IMR-90 (cell line): ENCODE measurements at regions not wholly inside any gene's neighbourhood (a gene's known extent, or its start where the extent isn't known, plus 50 kb on each side); places are given as distances from the start of the nearest gene placed in this dataset.

Source experiments
- BHLHE40 ChIP-seq: fragments of 150-350 bp; IDR thresholded peaks from 2 replicates; pipeline ENCODE4 v1.6.1; 2016; ENCODE audit warnings: mild to moderate bottlenecking, low read depth, low read length
- CEBPB ChIP-seq: IDR thresholded peaks from 2 replicates; pipeline ENCODE4 v1.6.1; 2012; ENCODE audit warnings: low read depth, low read length, improper control_type of control experiment
- CTCF ChIP-seq: conservative IDR thresholded peaks from 2 replicates; pipeline ENCODE4 v1.5.1; 2012; ENCODE audit warnings: mild to moderate bottlenecking, low read depth, low read length, improper control_type of control experiment
- MAFK ChIP-seq: IDR thresholded peaks from 2 replicates; pipeline ENCODE4 v1.6.1; 2012; ENCODE audit warnings: low read depth, low read length, improper control_type of control experiment
- MXI1 ChIP-seq: IDR thresholded peaks from 2 replicates; pipeline ENCODE4 v1.6.1; 2012; ENCODE audit warnings: low read depth, mild to moderate bottlenecking, low read length, moderate library complexity, borderline replicate concordance
- NFE2L2 ChIP-seq: fragments of 150-350 bp; IDR thresholded peaks from 2 replicates; pipeline ENCODE4 v1.6.1; 2016; ENCODE audit warnings: low read depth, mild to moderate bottlenecking, low read length
- POLR2A ChIP-seq: IDR thresholded peaks from 2 replicates; pipeline ENCODE4 v1.6.1; 2012; ENCODE audit warnings: mild to moderate bottlenecking, low read depth, low read length
- RAD21 ChIP-seq: IDR thresholded peaks from 2 replicates; pipeline ENCODE4 v1.6.1; 2012; ENCODE audit warnings: low read length, improper control_type of control experiment
- RCOR1 ChIP-seq: IDR thresholded peaks from 2 replicates; pipeline ENCODE4 v1.6.1; 2012; ENCODE audit warnings: mild to moderate bottlenecking, low read length, improper control_type of control experiment; ENCODE audit not compliant: insufficient replicate concordance
- RFX5 ChIP-seq: IDR thresholded peaks from 2 replicates; pipeline ENCODE4 v1.8.0; 2012; ENCODE audit warnings: low read depth, mild to moderate bottlenecking, low read length, moderate library complexity
- SMC3 ChIP-seq: fragments of 150-350 bp; IDR thresholded peaks from 2 replicates; pipeline ENCODE4 v1.6.1; 2016; ENCODE audit warnings: low read depth, mild to moderate bottlenecking, antibody characterized with exemption, low read length, moderate library complexity
- TF ChIP-seq, protein P1 (sequence below): fragments of 150-350 bp; IDR thresholded peaks from 2 replicates; pipeline ENCODE4 v1.6.1; 2017; ENCODE audit warnings: mild to moderate bottlenecking, antibody characterized with exemption, low read length, low read depth
- TF ChIP-seq, protein P2 (sequence below): fragments of 150-350 bp; IDR thresholded peaks from 2 replicates; pipeline ENCODE4 v1.6.1; 2016; ENCODE audit warnings: low read depth, mild to moderate bottlenecking, low read length, moderate library complexity, borderline replicate concordance

DNA sequence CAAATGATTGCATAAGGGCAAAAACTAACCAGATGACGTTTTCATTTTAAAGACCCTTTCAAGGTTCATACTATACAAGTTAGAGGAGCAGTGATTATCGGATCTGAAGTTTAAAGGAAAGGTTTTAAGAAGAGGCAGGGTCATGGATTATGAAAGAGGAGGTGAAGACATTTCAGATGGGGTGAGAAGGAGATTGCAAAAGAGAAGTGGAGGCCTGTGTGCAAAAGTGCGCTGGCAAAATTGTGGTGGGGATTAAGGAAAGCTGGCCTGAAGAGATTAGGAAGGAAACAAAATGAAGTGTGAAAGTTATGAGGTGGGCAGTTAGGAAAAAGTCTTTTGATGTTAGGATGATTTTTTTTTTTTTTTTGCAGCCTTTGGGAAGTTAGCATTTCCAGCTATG is 935.7 kb upstream of the FAM98A start:
- TF ChIP-seq POLR2A (no peak), CTCF (no peak), RAD21 (no peak), RFX5 (no peak), RCOR1 (no peak), NFE2L2 (no peak), MXI1 (no peak), SMC3 (no peak), MAFK (no peak), BHLHE40 (no peak), CEBPB (no peak)
- TF ChIP-seq, protein P1, sequence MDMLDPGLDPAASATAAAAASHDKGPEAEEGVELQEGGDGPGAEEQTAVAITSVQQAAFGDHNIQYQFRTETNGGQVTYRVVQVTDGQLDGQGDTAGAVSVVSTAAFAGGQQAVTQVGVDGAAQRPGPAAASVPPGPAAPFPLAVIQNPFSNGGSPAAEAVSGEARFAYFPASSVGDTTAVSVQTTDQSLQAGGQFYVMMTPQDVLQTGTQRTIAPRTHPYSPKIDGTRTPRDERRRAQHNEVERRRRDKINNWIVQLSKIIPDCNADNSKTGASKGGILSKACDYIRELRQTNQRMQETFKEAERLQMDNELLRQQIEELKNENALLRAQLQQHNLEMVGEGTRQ: no peak
- TF ChIP-seq, protein P2, sequence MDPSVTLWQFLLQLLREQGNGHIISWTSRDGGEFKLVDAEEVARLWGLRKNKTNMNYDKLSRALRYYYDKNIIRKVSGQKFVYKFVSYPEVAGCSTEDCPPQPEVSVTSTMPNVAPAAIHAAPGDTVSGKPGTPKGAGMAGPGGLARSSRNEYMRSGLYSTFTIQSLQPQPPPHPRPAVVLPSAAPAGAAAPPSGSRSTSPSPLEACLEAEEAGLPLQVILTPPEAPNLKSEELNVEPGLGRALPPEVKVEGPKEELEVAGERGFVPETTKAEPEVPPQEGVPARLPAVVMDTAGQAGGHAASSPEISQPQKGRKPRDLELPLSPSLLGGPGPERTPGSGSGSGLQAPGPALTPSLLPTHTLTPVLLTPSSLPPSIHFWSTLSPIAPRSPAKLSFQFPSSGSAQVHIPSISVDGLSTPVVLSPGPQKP: no peak
